Gastrocnemius medialis (tissue), 4 donors: ENCODE measurements at regions not wholly inside any gene's neighbourhood (a gene's known extent, or its start where the extent isn't known, plus 50 kb on each side); places are given as distances from the start of the nearest gene placed in this dataset.

Experiments used
- CTCF ChIP-seq, 5 experiments: fragments of 450-650 bp in 3 of 5; fragments of 200-600 bp in 2 of 5; sonication (generic) in 2 of 5; IDR thresholded peaks in 4 of 5; conservative IDR thresholded peaks in 1 of 5; 1 replicate in 4 of 5; 2 replicates in 1 of 5; pipeline ENCODE4 v1.5.1; 2016 to 2019; ENCODE audit warnings: antibody characterized with exemption in 5 of 5, mild to moderate bottlenecking in 3 of 5, moderate library complexity in 3 of 5
- POLR2A ChIP-seq, 2 donors: fragments of 450-650 bp; IDR thresholded peaks; one replicate each; pipeline ENCODE4 v1.6.1; 2017; ENCODE audit warnings: antibody characterized with exemption in 2 of 2, mild to moderate bottlenecking in 2 of 2, moderate library complexity in 2 of 2

- no peak for TF ChIP-seq CTCF (IDR thresholded peaks at IDR 0.05 in 4 of 5, conservative IDR thresholded peaks at IDR 0.05 in 1 of 5)
- no peak for TF ChIP-seq POLR2A (IDR thresholded peaks at IDR 0.05)
Measured at GRCh38 chr9:28120184-28120583, 546.9 kb upstream of the C9orf72 start.
